ENCODE measurements at regions not wholly inside any gene's neighbourhood (a gene's known extent, or its start where the extent isn't known, plus 50 kb on each side); places are given as distances from the start of the nearest gene placed in this dataset.

- TF ChIP-seq CTCF (IDR thresholded peaks at IDR 0.05; ENCODE audit: low read depth, low read length, poor library complexity, severe bottlenecking) (no peak), EZH2phosphoT487 (IDR thresholded peaks at IDR 0.05; ENCODE audit: borderline replicate concordance, low read length) (no peak)
These were observed 375.9 kb downstream of the GALC start for GRCh38 chr14:87617079-87617478.
